HepG2 (cell line): ENCODE measurements at regions not wholly inside any gene's neighbourhood (a gene's known extent, or its start where the extent isn't known, plus 50 kb on each side); places are given as distances from the start of the nearest gene placed in this dataset.

Source experiments
- ATAC-seq: fragments of 200-7000 bp; cut with Tn5 transposase; 3 replicates; pipeline ENCODE4 v1.9.1; 2020; ENCODE audit warnings: mild to moderate bottlenecking, moderate library complexity
- BruUV-seq: library from RNA; stranded (reverse); fragments of 400-500 nt; replicated peaks from 2 replicates; lab custom pipeline; 2021; lab: Mats Ljungman, UMichigan
- CTCF ChIA-PET: fragments of 300-600 bp; formaldehyde crosslinking; extraction: SDS; loops from one replicate; lab custom pipeline; 2021; ENCODE audit warnings: low total read pairs, inconsistent platforms, low intra/inter-chr PET ratio; lab: Yijun Ruan, JAX
- POLR2A ChIA-PET: fragments of 350-600 bp; sonication (Branson Sonifier 250); formaldehyde crosslinking; loops from one replicate; lab custom pipeline; 2020; ENCODE audit warnings: antibody characterized with exemption, inconsistent platforms; lab: Yijun Ruan, JAX
- DNase-seq: peaks from one replicate; pipeline ENCODE4 v3.0.0-alpha.2; 2015; ENCODE audit warnings: low spot score
- FAIRE-seq: peaks from 3 replicates; lab custom pipeline; 2011; peaks lifted over from hg19 to GRCh38; lab: Jason Lieb, UNC
- H2AFZ ChIP-seq: one replicate; pipeline ENCODE4 v1.6.1; 2011; ENCODE audit warnings: low read length, inconsistent platforms
- H3K27ac ChIP-seq: fragments of 300-600 bp; 3 replicates; pipeline ENCODE4 v1.8.0; 2011; ENCODE audit warnings: mixed run types, mild to moderate bottlenecking, mixed read lengths, low read length, inconsistent platforms; ENCODE audit not compliant: insufficient read depth; ENCODE audit errors: extremely low read length
- H3K27me3 ChIP-seq, 2 experiments: fragments of 200-600 bp in 1 of 2; 2 replicates in 1 of 2; 3 replicates in 1 of 2; pipeline versions ENCODE4 v1.6.0 to v1.8.0; 2011; ENCODE audit warnings: low read length in 2 of 2, mild to moderate bottlenecking in 2 of 2, moderate library complexity in 2 of 2, inconsistent platforms in 1 of 2; ENCODE audit not compliant: insufficient read depth in 2 of 2, control insufficient read depth in 1 of 2
- H3K36me3 ChIP-seq, 2 experiments: fragments of 200-600 bp in 1 of 2; replicated peaks in 1 of 2; 2 replicates in 1 of 2; 3 replicates in 1 of 2; pipeline versions ENCODE4 v1.5.1 to v1.8.0; 2011; ENCODE audit warnings: low read length in 2 of 2, inconsistent platforms in 1 of 2; ENCODE audit not compliant: insufficient read depth in 2 of 2, control insufficient read depth in 1 of 2
- H3K4me1 ChIP-seq: 2 replicates; pipeline ENCODE4 v1.5.1; 2012; ENCODE audit warnings: low read length, inconsistent platforms; ENCODE audit not compliant: insufficient read depth
- H3K4me2 ChIP-seq: 2 replicates; pipeline ENCODE4 v1.6.0; 2011; ENCODE audit warnings: low read depth, low read length, inconsistent platforms
- H3K4me3 ChIP-seq, 3 experiments: fragments of 200-600 bp in 1 of 3; sonication (generic), shearing (Covaris generic) in 1 of 3; replicated peaks in 1 of 3; 2 replicates each; pipeline ENCODE4 v1.5.1; 2011 to 2016; ENCODE audit warnings: low read length in 3 of 3, inconsistent platforms in 2 of 3, low read depth in 2 of 3, mild to moderate bottlenecking in 2 of 3, control low read depth in 1 of 3, mixed read lengths in 1 of 3; ENCODE audit not compliant: insufficient read depth in 1 of 3
- H3K79me2 ChIP-seq: one replicate; pipeline ENCODE4 v1.6.1; 2011; ENCODE audit warnings: low read length, inconsistent platforms; ENCODE audit not compliant: insufficient read depth
- H3K9ac ChIP-seq: 2 replicates; pipeline ENCODE4 v1.6.0; 2011; ENCODE audit warnings: mild to moderate bottlenecking, low read depth, low read length, inconsistent platforms; ENCODE audit not compliant: insufficient read depth
- H3K9me3 ChIP-seq: 2 replicates; pipeline ENCODE4 v1.5.1; 2012; ENCODE audit warnings: mild to moderate bottlenecking, low read length
- H4K20me1 ChIP-seq: 2 replicates; pipeline ENCODE4 v1.6.0; 2011; ENCODE audit warnings: inconsistent platforms, mild to moderate bottlenecking, low read length, moderate library complexity; ENCODE audit not compliant: insufficient read depth
- ADNP ChIP-seq: sonication (generic); formaldehyde crosslinking; IDR thresholded peaks from 2 replicates; pipeline ENCODE4 v1.4.0; 2020; ENCODE audit warnings: missing genetic modification reagents
- NFIB ChIP-seq: sonication (generic); formaldehyde crosslinking; IDR thresholded peaks from 2 replicates; pipeline ENCODE4 v1.9.0; 2021; ENCODE audit warnings: missing genetic modification reagents, mild to moderate bottlenecking, borderline replicate concordance
- POLR2AphosphoS2 ChIP-seq: IDR thresholded peaks from 2 replicates; pipeline ENCODE4 v1.6.1; 2011; ENCODE audit warnings: low read depth, low read length, improper control_type of control experiment
- SP140L ChIP-seq: sonication (generic); formaldehyde crosslinking; IDR thresholded peaks from 2 replicates; pipeline ENCODE4 v1.4.0; 2020; ENCODE audit warnings: missing genetic modification reagents, borderline replicate concordance
- ZNF562 ChIP-seq: sonication (generic); formaldehyde crosslinking; IDR thresholded peaks from 2 replicates; pipeline ENCODE4 v1.8.0; 2022; ENCODE audit warnings: missing genetic modification reagents, borderline replicate concordance
- ZNF800 ChIP-seq: sonication (generic); formaldehyde crosslinking; IDR thresholded peaks from 2 replicates; pipeline ENCODE4 v1.4.0; 2020; ENCODE audit warnings: missing genetic modification reagents
- WGBS: methylation state at CpG from one replicate; pipeline ENCODE4 v1.1.6; 2017; ENCODE audit warnings: low lambda C conversion rate; 5-methylcytosine and 5-hydroxymethylcytosine counted together
- in situ Hi-C: cut with HindIII; loops from 2 replicates; pipeline ENCODE4 v1.10.0; 2017; ENCODE audit warnings: low pct_unique_long_range_greater_than_20kb; ENCODE audit not compliant: extremely low pct_ligation_motif_present
- intact Hi-C: fragments of 100-400 bp; cut with micrococcal nuclease; formaldehyde crosslinking; loops from one replicate; pipeline ENCODE4 v1.10.0; 2022; ENCODE audit not compliant: unreplicated experiment
- TF ChIP-seq, protein P1 (sequence below): sonication (generic); formaldehyde crosslinking; IDR thresholded peaks from 2 replicates; pipeline ENCODE4 v1.5.0; 2020; ENCODE audit warnings: missing genetic modification reagents, mild to moderate bottlenecking, borderline replicate concordance
- TF ChIP-seq, protein P2 (sequence below): sonication (generic); formaldehyde crosslinking; IDR thresholded peaks from 2 replicates; pipeline ENCODE4 v1.5.1; 2020; ENCODE audit warnings: mild to moderate bottlenecking, missing genetic modification reagents, borderline replicate concordance

- ChIA-PET POLR2A (no interaction called here), CTCF (no interaction called here)
- Histone ChIP-seq H3K27me3 (peaks cover 0 to 5% of the 10 kb centered on the region in 2 experiments; a peak in 2 of 5 replicates), H3K4me1 (no peaks in the 10 kb centered on the region), H3K4me2 (no peak overlapping the region), H3K36me3 (no peaks in the 10 kb centered on the region), H3K9ac (no peak overlapping the region), H3K4me3 (no peak overlapping the region), H3K9me3 (no peaks in the 10 kb centered on the region), H3K27ac (no peak overlapping the region), H3K79me2 (no peaks in the 10 kb centered on the region), H4K20me1 (no peaks in the 10 kb centered on the region), H2AFZ (no peak overlapping the region)
- no TSS peak for BruUV-seq
- in situ Hi-C loops (no loop called here), intact Hi-C loops (no loop called here)
- ATAC-seq (no peak), DNase-seq (no peak), FAIRE-seq (no peak)
- TF ChIP-seq ADNP: no peak
- TF ChIP-seq SP140L (CRISPR knock-in tag): no peak
- no peak for TF ChIP-seq POLR2AphosphoS2
- TF ChIP-seq ZNF800 (CRISPR knock-in tag): no peak
- TF ChIP-seq, protein P1, sequence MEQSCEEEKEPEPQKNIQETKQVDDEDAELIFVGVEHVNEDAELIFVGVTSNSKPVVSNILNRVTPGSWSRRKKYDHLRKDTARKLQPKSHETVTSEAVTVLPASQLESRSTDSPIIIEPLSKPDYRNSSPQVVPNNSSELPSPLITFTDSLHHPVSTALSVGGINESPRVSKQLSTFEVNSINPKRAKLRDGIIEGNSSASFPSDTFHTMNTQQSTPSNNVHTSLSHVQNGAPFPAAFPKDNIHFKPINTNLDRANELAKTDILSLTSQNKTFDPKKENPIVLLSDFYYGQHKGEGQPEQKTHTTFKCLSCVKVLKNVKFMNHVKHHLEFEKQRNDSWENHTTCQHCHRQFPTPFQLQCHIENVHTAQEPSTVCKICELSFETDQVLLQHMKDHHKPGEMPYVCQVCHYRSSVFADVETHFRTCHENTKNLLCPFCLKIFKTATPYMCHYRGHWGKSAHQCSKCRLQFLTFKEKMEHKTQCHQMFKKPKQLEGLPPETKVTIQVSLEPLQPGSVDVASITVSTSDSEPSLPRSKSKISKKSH (CRISPR knock-in tag): no peak
- TF ChIP-seq NFIB (CRISPR knock-in tag): no peak
- TF ChIP-seq, protein P2, sequence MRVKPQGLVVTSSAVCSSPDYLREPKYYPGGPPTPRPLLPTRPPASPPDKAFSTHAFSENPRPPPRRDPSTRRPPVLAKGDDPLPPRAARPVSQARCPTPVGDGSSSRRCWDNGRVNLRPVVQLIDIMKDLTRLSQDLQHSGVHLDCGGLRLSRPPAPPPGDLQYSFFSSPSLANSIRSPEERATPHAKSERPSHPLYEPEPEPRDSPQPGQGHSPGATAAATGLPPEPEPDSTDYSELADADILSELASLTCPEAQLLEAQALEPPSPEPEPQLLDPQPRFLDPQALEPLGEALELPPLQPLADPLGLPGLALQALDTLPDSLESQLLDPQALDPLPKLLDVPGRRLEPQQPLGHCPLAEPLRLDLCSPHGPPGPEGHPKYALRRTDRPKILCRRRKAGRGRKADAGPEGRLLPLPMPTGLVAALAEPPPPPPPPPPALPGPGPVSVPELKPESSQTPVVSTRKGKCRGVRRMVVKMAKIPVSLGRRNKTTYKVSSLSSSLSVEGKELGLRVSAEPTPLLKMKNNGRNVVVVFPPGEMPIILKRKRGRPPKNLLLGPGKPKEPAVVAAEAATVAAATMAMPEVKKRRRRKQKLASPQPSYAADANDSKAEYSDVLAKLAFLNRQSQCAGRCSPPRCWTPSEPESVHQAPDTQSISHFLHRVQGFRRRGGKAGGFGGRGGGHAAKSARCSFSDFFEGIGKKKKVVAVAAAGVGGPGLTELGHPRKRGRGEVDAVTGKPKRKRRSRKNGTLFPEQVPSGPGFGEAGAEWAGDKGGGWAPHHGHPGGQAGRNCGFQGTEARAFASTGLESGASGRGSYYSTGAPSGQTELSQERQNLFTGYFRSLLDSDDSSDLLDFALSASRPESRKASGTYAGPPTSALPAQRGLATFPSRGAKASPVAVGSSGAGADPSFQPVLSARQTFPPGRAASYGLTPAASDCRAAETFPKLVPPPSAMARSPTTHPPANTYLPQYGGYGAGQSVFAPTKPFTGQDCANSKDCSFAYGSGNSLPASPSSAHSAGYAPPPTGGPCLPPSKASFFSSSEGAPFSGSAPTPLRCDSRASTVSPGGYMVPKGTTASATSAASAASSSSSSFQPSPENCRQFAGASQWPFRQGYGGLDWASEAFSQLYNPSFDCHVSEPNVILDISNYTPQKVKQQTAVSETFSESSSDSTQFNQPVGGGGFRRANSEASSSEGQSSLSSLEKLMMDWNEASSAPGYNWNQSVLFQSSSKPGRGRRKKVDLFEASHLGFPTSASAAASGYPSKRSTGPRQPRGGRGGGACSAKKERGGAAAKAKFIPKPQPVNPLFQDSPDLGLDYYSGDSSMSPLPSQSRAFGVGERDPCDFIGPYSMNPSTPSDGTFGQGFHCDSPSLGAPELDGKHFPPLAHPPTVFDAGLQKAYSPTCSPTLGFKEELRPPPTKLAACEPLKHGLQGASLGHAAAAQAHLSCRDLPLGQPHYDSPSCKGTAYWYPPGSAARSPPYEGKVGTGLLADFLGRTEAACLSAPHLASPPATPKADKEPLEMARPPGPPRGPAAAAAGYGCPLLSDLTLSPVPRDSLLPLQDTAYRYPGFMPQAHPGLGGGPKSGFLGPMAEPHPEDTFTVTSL (CRISPR knock-in tag): no peak
- no peak for TF ChIP-seq ZNF562 (CRISPR knock-in tag)
- 33% methylated on average over 8 of the region's 8 CpGs for WGBS
Measured at GRCh38 chr5:72587661-72588308, 80.6 kb upstream of the ZNF366 start.
